GM12873 (cell line): ENCODE measurements at regions not wholly inside any gene's neighbourhood (a gene's known extent, or its start where the extent isn't known, plus 50 kb on each side); places are given as distances from the start of the nearest gene placed in this dataset.
A peak's percentile ranks its signal among the peaks of the same experiment; 100 is the strongest.

Experiments
- CTCF ChIP-seq: IDR thresholded peaks from 2 replicates; pipeline ENCODE4 v1.5.1; 2012; ENCODE audit warnings: low read depth, mild to moderate bottlenecking, moderate library complexity, low read length, control low read depth; ENCODE audit not compliant: insufficient read depth; ENCODE audit errors: missing control alignments

GRCh38 chr10:61289813-61290212, 163.4 kb downstream of the TMEM26 start:
- TF ChIP-seq CTCF = no peak

- TF ChIP-seq CTCF = no peak
These were observed 166.5 kb downstream of the TMEM26 start for GRCh38 chr10:61286686-61287085.

GRCh38 chr10:61285749-61286148, 167.4 kb downstream of the TMEM26 start:
- TF ChIP-seq CTCF = no peak

GRCh38 chr10:61284222-61284890, 168.8 kb downstream of the TMEM26 start:
- peak; percentile 65 for TF ChIP-seq CTCF

GRCh38 chr10:61283481-61284221, 169.5 kb downstream of the TMEM26 start:
- TF ChIP-seq CTCF = no peak

- TF ChIP-seq CTCF = no peak
These were observed 170.1 kb downstream of the TMEM26 start for GRCh38 chr10:61283066-61283465.

- TF ChIP-seq CTCF = no peak
These were observed 172.9 kb downstream of the TMEM26 start for GRCh38 chr10:61280303-61280702.
